ENCODE measurements at regions not wholly inside any gene's neighbourhood (a gene's known extent, or its start where the extent isn't known, plus 50 kb on each side); places are given as distances from the start of the nearest gene placed in this dataset.

- no peak for TF ChIP-seq CTCF (IDR thresholded peaks at IDR 0.05; ENCODE audit: insufficient read depth, low read depth, low read length)
- no peak for TF ChIP-seq EZH2 (IDR thresholded peaks at IDR 0.05; ENCODE audit: insufficient read depth, low read length)
These were observed 2039.9 kb upstream of the TENM3 start for GRCh38 chr4:180203349-180203748.
